GM19324 (cell line): ENCODE measurements at regions not wholly inside any gene's neighbourhood (a gene's known extent, or its start where the extent isn't known, plus 50 kb on each side); places are given as distances from the start of the nearest gene placed in this dataset.
A peak's percentile ranks its signal among the peaks of the same experiment; 100 is the strongest.
"Not testable (repeated sequence)": the region's sequence is repeated elsewhere in the genome, so short reads cannot be mapped to it uniquely, and the experiment has no call there.

Source experiments
- ATAC-seq: cut with Tn5 transposase; IDR thresholded peaks from one replicate; pipeline ENCODE4 v1.9.1; 2021; ENCODE audit warnings: mild to moderate bottlenecking, moderate library complexity; ENCODE audit not compliant: unreplicated experiment, low FRiP score

DNA sequence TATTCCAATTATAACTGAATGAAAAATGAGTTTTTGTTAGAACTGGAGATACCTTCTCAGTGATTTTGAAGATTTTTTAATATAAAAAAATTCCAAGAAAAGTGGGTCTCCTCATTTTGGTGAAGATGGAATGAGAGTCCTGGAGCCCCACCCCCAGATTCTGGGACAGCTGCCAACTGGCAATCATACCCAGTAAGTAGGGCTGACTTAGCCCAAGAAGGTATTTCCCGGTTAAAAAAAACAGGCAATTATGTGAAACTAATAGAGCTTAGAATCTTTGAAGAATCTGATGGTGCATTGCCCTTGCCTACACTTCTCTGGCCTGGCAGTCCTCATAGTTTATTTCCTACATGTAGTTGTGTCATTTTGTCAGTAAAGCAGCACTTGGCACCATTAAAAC is 52.8 kb upstream of the VWDE start:
- ATAC-seq = no peak

DNA sequence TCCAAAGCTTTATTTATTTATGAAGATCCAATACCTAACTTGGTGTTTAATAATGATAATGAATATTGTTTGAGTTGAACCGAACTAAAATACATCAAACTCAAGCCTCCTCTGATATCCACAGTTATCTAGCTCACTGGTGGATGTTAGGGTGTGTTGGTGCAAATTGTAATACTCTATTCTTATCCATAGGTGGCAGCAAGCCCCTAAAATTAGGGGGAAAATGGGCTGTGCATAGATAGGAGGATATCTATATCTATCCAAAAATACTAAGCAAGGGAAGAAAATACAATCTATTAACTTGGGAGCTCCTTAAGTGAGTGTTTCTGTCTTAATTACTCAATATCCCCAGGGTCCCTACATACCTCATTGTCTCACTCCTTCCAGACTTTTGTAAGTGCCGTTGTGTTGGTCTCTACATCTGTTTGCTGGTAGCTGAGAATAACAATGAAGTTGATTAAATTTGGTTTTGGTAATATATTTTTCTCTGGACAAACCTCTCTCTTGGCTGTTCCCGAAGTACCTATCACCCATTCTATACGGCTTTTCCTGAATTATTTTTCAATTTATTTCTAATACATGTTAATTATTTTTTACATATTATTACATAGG is 55.0 kb upstream of the VWDE start:
- ATAC-seq = peak; percentile 96

DNA sequence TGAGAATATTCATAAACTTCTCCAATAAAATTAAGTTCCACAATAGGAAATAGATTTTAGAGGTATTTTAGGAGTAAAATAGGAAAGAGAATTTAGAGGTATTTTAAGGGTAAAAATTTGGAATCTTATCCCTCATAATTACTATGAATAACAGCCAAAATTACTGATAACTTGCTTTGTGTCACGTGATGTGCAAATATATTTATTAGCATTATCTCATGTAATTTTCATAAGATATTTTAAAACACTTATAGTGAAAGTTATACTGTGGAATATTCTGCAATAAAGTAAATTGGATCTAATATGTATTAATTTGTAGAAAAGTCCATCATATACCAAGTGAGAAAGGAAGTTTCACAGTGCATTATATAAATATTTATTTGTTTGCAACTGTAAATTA is 64.2 kb upstream of the VWDE start:
- no peak for ATAC-seq

DNA sequence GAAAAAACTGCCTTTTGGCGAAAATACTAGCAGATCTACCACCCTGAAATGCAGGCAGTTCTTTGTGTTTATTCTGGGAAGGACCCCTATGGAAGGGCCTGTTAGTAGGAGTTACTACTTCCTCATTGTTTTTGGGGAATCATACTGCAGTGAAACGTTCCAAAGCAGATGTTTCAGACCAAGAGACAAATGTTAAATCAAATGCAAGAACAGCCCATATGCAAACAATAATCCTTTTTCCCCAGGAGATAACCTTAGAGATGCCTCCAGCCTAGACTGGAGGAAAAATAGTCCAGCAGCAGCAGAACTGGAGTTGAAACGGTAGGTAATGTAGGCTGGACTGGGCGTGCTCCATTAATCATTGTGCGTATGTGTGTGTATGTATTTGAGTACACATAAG is 65.9 kb upstream of the VWDE start:
- ATAC-seq = no peak

DNA sequence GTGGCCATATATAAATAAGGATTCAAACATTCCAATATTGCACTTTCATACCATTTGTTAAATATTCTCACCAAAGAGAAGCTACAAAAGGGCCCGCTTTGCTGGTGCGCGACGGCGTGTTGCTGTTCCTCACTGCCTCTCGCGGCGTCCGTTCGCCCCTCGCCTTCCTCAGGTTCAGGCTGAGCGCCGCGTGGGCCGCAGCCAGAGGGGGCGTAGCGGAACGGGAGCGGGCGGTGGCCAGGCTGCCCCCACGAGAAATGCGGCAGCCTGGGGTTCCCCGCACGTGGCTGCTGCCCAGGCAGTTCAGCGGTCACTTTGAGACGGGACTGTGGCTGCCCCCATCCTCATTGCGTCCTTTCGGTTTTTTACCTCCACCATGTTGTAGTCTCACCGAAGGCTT is 67.3 kb upstream of the VWDE start:
- no peak for ATAC-seq

DNA sequence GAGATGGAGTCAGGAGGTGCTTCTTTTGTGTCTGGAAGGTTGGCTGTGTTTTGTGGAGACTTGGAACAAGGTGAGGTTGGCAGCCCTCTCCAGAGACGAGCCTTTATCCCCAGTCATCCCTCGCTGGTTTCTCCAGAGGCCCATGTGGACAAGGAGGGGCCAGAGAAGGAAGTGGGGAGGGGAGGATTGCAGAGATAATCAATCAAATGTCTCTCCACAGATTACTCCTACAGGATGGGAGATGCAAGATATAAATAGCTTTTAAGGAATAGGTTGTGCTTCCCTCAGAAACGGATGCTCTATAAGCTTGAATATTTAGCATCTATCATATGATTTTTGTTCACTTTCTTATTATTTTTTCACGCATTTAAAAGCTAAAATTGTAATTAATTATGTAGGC is 70.4 kb upstream of the VWDE start:
- no peak for ATAC-seq

DNA sequence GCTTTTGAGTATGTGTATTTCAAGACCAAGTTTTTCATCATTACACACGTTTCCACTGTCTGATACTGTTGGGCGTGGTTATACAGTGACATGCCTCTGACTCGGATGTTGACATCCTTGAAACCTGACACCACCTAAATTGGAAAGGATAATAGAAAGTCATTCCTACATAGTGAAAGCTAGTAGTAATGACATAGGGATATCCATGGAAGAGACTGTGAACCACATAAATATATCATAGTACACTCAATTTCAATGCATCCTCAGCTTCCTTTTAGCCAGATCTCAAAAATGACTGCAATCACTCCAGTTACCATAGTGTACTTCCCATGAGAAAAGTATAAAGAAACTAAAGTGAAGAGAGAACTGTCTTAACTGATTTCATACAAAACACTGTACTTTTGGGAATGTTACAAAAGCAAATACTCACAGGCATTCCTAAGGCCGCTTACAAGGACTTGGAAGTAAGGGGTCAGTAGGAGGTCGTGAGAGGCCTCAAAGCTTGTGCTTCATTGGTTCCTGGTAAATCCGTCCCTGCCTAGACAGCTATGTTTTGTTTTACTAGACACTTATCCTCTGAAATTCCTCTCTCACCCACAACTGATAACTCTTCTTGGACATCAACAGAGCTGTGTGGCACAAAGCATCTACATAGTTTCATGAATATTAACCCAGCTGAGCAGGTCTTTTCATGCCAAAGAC is 71.8 kb upstream of the VWDE start:
- no peak for ATAC-seq

DNA sequence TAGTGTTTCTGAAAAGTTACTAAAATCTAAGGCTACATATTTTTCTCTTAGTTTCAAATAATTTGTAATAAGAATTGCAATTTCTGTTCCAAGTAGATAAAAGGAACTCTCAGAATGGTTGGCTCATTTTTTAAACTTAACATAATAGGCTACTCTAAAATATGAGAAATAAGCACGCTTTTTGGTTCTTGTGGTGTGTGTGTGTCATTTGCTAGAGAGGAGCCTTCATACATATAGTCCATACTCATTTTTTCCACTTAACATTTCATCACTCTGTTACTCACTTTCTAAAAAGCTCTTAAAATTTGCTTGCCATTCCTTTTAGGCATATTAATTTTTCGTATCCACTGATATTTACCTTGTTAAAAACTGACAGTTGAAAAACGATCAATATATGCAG is 74.0 kb upstream of the VWDE start:
- no peak for ATAC-seq

DNA sequence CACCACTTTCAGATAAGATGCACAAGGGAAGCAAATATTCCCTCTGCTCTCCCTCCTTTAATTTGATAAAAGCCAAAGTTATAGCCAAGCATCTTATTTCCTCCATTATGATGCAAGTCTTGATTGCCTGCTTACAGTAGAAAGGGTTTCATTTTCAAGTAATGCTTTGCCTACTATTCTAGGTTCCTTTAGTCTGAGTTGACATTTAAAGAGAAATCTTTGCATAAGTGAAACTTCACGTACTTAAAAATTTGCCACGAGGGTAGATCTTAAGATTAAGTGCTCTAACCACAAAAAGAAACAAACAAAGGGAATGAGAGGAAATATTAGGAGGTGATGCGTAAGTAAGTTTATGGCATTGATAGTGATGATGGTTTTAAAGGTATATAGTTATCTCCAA is 78.1 kb upstream of the VWDE start:
- ATAC-seq = peak; percentile 88

DNA sequence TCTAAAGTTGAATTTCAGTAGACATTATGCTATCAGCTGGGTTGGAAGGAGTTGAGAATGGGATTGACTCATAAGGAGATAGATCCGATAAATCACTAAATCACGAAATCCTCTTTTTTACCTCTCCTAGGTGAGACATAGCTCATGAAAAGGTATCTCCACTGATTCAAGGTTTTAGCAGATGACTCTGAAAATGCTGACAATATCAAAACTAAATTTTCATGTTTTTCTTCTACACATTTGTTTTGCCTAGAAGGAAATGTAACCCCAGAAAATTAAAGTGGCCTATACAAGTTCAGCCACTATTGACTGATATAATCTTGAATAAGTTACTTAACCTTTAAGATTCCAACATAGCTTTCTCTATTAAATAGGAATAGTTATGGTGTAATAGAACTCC is 82.2 kb upstream of the VWDE start:
- no peak for ATAC-seq

DNA sequence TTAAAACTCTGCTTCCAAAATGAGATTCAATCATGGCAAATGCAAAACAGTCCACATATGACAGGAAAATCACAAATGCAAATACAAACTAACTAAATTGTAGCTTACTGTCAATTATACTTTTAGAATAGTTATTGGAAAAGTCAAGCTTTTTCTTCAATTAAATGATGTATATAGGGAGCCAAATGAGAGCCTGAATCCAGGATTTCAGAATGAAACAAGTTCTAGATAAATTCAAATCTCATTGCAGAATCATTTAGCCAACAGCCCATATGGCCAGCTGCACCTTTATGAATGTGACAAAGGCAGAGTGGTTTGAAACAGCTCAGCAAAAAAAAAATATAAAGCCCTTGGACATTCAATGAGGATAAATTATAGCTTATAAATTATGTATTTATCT is 82.2 kb upstream of the SCIN start:
- no peak for ATAC-seq

DNA sequence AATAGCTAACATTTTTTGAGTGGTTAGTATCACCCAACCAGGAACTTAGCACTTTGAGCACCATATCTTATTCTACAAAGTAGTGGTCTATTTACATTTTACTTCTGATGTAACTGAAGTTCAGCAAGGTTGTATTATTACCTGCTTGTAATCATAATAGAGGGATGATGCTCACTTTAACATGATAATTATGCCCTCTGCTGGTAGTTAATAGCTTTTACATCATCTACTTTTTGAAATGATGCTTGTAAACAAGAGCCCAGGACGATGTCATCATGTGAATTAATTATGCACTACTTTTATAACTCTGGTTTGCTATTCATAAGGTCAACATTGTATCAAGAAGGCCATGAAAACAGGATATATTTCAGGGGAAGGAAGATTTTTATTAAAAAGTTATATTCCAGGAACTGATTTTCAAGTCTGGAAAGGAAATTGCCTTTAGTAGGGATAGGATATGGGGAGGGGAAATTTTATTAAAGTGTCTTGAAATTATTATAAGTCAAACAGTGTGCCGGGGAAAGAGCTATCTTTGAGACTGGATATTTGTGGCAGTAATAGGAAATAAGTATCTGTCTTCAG is 80.3 kb upstream of the SCIN start:
- peak; percentile 77 for ATAC-seq

DNA sequence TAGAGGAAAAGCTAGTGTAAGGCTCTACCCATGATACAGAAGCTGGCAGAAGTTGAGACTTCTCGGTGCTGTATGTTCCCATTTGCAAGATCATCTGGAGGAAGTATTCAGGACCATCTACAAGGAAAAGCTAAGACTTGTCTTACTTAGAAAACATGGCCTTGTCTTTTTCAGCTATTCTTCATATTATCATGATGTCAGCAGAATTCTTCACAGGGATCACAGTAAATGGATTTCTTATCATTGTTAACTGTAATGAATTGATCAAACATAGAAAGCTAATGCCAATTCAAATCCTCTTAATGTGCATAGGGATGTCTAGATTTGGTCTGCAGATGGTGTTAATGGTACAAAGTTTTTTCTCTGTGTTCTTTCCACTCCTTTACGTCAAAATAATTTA is 79.6 kb upstream of the SCIN start:
- no peak for ATAC-seq

DNA sequence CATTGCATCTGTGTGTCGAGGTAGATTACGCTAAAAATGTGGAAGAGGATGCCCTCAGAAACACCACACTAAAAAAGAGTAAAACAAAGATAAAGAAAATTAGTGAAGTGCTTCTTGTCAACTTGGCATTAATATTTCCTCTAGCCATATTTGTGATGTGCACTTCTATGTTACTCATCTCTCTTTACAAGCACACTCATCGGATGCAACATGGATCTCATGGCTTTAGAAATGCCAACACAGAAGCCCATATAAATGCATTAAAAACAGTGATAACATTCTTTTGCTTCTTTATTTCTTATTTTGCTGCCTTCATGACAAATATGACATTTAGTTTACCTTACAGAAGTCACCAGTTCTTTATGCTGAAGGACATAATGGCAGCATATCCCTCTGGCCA is 79.0 kb upstream of the SCIN start:
- ATAC-seq = no peak

DNA sequence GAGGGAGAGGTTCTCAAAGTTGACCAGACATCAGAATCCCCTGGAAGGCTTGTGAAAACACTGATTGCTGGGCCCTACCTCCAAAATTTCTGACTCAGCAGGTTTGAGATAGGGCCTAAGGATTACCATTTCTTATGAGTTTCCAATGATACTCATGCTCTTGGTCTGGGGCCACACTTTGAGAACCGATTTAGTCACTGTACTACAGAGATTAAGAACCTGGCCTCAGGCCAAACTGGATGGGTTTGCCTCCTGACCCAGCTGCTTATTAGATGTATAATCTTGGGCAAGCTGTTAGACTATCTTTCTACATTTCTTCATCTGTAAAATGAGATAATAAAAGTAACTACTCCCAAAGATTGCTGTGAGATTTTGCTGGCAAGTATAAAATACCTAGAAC is 77.1 kb upstream of the SCIN start:
- ATAC-seq = no peak

DNA sequence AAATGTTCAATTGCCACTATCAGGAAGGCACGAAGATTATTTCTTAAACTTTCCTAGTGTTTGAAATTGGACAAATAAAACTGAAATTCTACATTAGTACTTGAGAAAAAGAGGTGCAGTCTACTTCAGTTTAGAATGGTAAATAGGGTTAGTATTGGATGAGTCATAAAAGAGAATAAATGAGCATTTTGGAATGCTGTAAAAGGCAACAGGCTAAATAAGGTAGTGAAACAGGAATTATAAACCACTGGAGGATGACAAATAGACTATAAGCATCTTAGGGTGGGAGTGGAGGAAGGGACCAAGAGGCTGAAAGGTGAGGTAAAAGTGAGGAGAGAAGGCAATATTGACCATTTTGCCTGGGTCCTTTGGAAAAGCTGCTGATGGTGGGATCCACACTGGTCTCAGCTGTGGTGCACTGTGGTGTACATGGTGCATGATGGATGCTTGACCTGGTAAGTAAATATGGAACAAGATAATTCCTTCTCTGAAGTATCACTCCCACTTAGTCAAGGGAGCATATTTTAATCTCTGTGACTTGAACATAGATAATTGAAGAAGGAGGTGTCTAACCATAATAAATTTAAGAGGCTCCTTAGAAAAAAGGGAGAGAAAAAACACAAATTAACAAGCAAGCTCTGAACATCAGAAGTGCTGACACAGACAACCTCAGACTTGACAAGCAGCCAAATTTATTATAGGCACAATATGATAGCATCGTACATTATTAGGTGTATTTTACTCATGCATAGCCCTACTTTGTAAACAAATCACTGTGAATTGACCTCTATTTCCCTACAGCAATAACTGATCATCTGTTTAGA is 76.4 kb upstream of the SCIN start:
- no peak for ATAC-seq

DNA sequence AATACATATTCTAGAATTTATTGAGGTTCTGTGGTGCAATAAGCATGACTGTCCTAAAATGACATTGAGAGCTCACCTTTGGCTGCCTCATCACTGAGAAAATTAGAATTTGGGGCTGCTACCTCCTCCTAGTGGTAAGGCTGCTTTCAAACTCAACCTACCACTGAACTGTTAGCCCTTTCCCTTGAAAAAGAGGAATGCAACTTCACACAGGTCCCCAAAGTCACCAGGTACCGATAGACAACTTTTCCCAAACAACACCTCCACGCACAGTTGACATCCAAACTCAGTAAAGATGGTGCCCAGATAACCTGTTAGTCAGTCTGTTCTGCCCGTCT is 75.9 kb upstream of the SCIN start:
- no peak for ATAC-seq

DNA sequence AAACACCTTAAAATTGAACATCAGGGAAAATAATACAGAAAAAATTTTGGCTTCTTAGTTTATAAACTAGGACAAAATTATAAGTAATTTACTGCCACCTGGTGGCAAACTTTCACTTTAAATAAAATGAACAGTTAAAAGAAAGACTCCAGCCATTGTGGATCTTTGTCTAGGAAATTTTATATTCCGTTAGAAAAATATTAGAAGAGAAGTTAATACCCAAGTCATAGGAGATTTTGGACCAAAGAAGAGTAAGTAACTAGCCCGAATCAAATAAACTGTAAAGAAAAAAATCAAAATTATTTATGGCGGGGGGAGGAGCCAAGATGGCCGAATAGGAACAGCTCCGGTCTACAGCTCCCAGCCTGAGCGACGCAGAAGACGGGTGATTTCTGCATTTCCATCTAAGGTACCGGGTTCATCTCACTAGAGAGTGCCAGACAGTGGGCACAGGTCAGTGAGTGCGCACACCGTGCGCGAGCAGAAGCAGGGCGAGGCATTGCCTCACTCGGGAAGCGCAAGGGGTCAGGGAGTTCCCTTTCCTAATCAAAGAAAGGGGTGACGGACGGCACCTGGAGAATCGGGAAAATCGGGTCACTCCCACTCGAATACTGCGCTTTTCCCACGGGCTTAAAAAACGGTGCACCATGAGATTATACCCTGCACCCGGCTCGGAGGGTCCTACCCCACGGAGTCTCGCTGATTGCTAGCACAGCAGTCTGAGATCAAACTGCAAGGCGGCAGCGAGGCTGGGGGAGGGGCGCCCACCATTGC is 73.4 kb upstream of the SCIN start:
- not testable (repeated sequence) for ATAC-seq

DNA sequence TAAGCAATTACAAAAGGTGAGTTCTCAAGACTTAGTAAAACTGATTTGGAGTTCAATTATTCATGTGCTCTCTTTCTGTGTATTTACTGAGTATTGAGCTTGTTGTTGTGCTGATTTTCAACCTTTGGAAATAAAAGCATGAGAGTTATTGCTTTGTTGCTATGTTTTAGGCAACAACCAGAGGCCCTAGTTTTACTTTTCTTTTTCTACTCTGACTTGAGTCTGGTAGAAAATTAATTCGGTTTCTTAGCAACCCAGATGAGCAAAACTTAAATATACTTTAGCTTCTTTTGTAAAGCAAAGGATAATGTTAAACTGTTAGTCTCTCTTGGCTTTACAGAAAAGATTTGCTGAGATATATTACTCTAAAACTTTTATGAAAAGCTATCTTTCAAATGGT is 66.4 kb upstream of the SCIN start:
- peak; percentile 82 for ATAC-seq

DNA sequence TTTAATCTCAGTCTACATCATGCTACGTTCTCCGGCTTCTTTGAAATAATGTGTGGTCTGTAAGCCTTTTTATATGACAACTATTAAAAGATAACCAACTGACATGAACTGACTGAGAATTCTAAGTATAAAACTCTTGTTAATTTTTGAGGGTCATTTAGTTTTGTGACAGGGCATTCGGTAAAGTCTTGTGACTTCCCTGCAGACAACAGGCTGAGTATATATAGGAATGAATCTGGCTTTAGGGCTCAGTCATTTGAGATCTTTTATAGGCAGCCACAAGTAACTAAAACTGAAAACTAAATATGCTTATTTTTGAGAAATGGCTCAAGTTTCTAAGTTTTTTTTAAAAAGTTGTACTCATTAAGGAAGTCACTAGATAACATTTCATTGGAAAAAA is 62.5 kb upstream of the SCIN start:
- no peak for ATAC-seq

DNA sequence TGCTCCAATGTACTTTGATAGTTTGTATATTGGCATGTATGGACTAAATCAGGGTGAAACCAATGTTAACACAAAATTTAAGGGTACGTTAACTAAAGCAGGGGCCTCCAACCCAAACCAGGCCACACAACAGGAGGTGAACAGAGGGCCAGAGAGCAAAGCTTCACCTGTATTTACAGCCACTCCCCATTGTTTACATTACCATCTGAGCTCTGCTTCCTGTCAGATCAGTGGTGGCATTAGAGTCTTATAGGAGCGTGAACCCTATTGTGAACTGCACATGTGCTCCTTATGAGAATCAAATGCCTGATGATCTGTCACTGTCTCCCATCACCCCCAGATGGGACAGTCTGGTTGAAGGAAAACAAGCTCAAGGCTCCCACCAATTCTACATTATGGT is 62.0 kb upstream of the SCIN start:
- no peak for ATAC-seq
